ENCODE measurements at regions not wholly inside any gene's neighbourhood (a gene's known extent, or its start where the extent isn't known, plus 50 kb on each side); places are given as distances from the start of the nearest gene placed in this dataset.
"Not testable (repeated sequence)": the region's sequence is repeated elsewhere in the genome, so short reads cannot be mapped to it uniquely, and the experiment has no call there.

- DNase-seq: no peak
- H3K36me3 ChIP-seq: no peaks in the 10 kb centered on the region
- H3K27me3 ChIP-seq (ENCODE audit: insufficient read depth, low read depth, severe bottlenecking): no peaks in the 10 kb centered on the region
- no peaks in the 10 kb centered on the region for H3K9me3 ChIP-seq (ENCODE audit: severe bottlenecking)
- TF ChIP-seq CTCF (IDR thresholded peaks at IDR 0.05; ENCODE audit: low read depth, low read length): no peak
- no peak overlapping the region for H3K27ac ChIP-seq
- H3K4me3 ChIP-seq (ENCODE audit: low read depth, low read length): no peak overlapping the region
These were observed 719.2 kb upstream of the MBL2 start for GRCh38 chr10:53491774-53492173.

- no peaks in the 10 kb centered on the region for H3K36me3 ChIP-seq
- H3K9me3 ChIP-seq (ENCODE audit: severe bottlenecking): no peaks in the 10 kb centered on the region
- H3K27ac ChIP-seq: no peak overlapping the region
- no peaks in the 10 kb centered on the region for H3K27me3 ChIP-seq (ENCODE audit: insufficient read depth, low read depth, severe bottlenecking)
- no peak for TF ChIP-seq CTCF (IDR thresholded peaks at IDR 0.05; ENCODE audit: low read depth, low read length)
- no peak for DNase-seq
- H3K4me3 ChIP-seq (ENCODE audit: low read depth, low read length): no peak overlapping the region
These were observed 718.0 kb upstream of the MBL2 start for GRCh38 chr10:53490553-53490952.

GRCh38 chr10:53489335-53490182 lies 717.0 kb upstream of the MBL2 start:
- Histone ChIP-seq H3K27ac (no peak overlapping the region), H3K4me3 (ENCODE audit: low read depth, low read length) (no peak overlapping the region), H3K27me3 (ENCODE audit: insufficient read depth, low read depth, severe bottlenecking) (no peaks in the 10 kb centered on the region), H3K36me3 (no peaks in the 10 kb centered on the region), H3K9me3 (ENCODE audit: severe bottlenecking) (peaks cover 6% of the 10 kb centered on the region)
- DNase-seq: no peak
- no peak for TF ChIP-seq CTCF (IDR thresholded peaks at IDR 0.05; ENCODE audit: low read depth, low read length)

GRCh38 chr10:53487019-53487983 lies 714.7 kb upstream of the MBL2 start:
- peaks cover 6% of the 10 kb centered on the region for H3K9me3 ChIP-seq (ENCODE audit: severe bottlenecking)
- no peak for DNase-seq
- TF ChIP-seq CTCF (IDR thresholded peaks at IDR 0.05; ENCODE audit: low read depth, low read length): no peak

GRCh38 chr10:53485422-53485821 lies 712.8 kb upstream of the MBL2 start:
- not testable (repeated sequence) for H3K4me3 ChIP-seq (ENCODE audit: low read depth, low read length); DNase-seq; H3K27me3 ChIP-seq (ENCODE audit: insufficient read depth, low read depth, severe bottlenecking); H3K36me3 ChIP-seq; H3K9me3 ChIP-seq (ENCODE audit: severe bottlenecking); H3K27ac ChIP-seq

More at GRCh38 chr10:53487019-53487983, 714.7 kb upstream of the MBL2 start:
- Histone ChIP-seq H3K27me3 (ENCODE audit: insufficient read depth, low read depth, severe bottlenecking) (no peaks in the 10 kb centered on the region), H3K27ac (no peak overlapping the region), H3K36me3 (no peaks in the 10 kb centered on the region), H3K4me3 (ENCODE audit: low read depth, low read length) (no peak overlapping the region)

- Histone ChIP-seq H3K27ac (no peak overlapping the region), H3K27me3 (ENCODE audit: insufficient read depth, low read depth, severe bottlenecking) (no peaks in the 10 kb centered on the region), H3K9me3 (ENCODE audit: severe bottlenecking) (no peaks in the 10 kb centered on the region), H3K4me3 (ENCODE audit: low read depth, low read length) (no peak overlapping the region), H3K36me3 (no peaks in the 10 kb centered on the region)
- no peak for DNase-seq
- no peak for TF ChIP-seq CTCF (IDR thresholded peaks at IDR 0.05; ENCODE audit: low read depth, low read length)
These were observed 706.8 kb upstream of the MBL2 start for GRCh38 chr10:53479365-53479764.

Data from WERI-Rb-1 (cell line).